ENCODE measurements at regions not wholly inside any gene's neighbourhood (a gene's known extent, or its start where the extent isn't known, plus 50 kb on each side); places are given as distances from the start of the nearest gene placed in this dataset.

GRCh38 chr14:101360054-101360911 is 201.0 kb upstream of the DIO3 start:
- TF ChIP-seq NANOG (IDR thresholded peaks at IDR 0.05; ENCODE audit: borderline replicate concordance) (no peak), CTCF (conservative IDR thresholded peaks at IDR 0.05; ENCODE audit: low read depth in 2 of 2) (no peak), EZH2 (IDR thresholded peaks at IDR 0.05; ENCODE audit: low read depth, unreplicated experiment) (no peak), REST (IDR thresholded peaks at IDR 0.05; ENCODE audit: unreplicated experiment) (no peak)
